OCI-LY3 (cell line): ENCODE measurements at regions not wholly inside any gene's neighbourhood (a gene's known extent, or its start where the extent isn't known, plus 50 kb on each side); places are given as distances from the start of the nearest gene placed in this dataset.

Source experiments
- EZH2phosphoT487 ChIP-seq: fragments of 200-600 bp; shearing (Covaris generic); IDR thresholded peaks from 2 replicates; pipeline ENCODE4 v1.6.1; 2018; ENCODE audit warnings: antibody characterized with exemption, mixed run types, low read depth
- TF ChIP-seq, protein P1 (sequence below): fragments of 200-600, 300-600 bp; sonication (generic); IDR thresholded peaks from 2 replicates; pipeline ENCODE4 v1.5.1; 2014; ENCODE audit warnings: antibody characterized with exemption, low read length, low read depth

DNA sequence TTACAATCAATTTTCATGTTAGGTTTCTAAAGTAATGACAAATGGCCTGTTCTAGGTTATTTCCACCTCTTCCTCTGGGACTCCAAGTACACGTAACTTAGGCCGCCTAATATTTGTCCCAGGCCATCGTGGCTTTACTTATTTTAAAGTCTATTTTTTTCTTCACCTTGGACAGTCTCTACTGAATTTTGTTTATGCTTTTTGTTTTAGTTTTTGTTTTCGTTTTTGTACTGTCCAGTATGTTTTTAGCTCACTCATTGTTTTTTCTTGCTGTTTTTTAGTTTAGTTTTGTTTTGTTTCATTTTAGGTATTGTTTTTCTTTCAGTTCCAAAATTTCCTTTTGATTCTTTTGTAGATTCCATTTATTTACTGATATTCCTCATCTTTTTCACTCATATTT is 187.7 kb upstream of the RNPC3 start:
- TF ChIP-seq, protein P1, sequence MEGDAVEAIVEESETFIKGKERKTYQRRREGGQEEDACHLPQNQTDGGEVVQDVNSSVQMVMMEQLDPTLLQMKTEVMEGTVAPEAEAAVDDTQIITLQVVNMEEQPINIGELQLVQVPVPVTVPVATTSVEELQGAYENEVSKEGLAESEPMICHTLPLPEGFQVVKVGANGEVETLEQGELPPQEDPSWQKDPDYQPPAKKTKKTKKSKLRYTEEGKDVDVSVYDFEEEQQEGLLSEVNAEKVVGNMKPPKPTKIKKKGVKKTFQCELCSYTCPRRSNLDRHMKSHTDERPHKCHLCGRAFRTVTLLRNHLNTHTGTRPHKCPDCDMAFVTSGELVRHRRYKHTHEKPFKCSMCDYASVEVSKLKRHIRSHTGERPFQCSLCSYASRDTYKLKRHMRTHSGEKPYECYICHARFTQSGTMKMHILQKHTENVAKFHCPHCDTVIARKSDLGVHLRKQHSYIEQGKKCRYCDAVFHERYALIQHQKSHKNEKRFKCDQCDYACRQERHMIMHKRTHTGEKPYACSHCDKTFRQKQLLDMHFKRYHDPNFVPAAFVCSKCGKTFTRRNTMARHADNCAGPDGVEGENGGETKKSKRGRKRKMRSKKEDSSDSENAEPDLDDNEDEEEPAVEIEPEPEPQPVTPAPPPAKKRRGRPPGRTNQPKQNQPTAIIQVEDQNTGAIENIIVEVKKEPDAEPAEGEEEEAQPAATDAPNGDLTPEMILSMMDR: no peak
- no peak for TF ChIP-seq EZH2phosphoT487
